ENCODE measurements at regions not wholly inside any gene's neighbourhood (a gene's known extent, or its start where the extent isn't known, plus 50 kb on each side); places are given as distances from the start of the nearest gene placed in this dataset.

GRCh38 chr15:70245932-70246622 is 148.4 kb upstream of the TLE3 start:
- TF ChIP-seq POLR2A (IDR thresholded peaks at IDR 0.05) (no peak), CTCF (IDR thresholded peaks at IDR 0.05) (no peak)
- no peak overlapping the region for H3K27ac ChIP-seq
- no peaks in the 10 kb centered on the region for H3K27me3 ChIP-seq
- H3K36me3 ChIP-seq: no peaks in the 10 kb centered on the region
- ATAC-seq: peak; percentile 51 to 83 (median 54)
- peak in 2 of 3 donors; percentile 50 to 76 for DNase-seq
- H3K4me1 ChIP-seq: peaks cover 0 to 13% (median 2%) of the 10 kb centered on the region in 4 donors
- intact Hi-C loops (cut with DNase I): no loop called here
- WGBS (ENCODE audit: insufficient coverage, low coverage, low lambda C conversion rate, missing lambda C conversion rate): 60% methylated on average over 2 of the region's 12 CpGs
- H3K9me3 ChIP-seq: no peaks in the 10 kb centered on the region
- H3K4me3 ChIP-seq: no peak overlapping the region

- H3K4me3 ChIP-seq: no peak overlapping the region
- H3K27ac ChIP-seq: no peak overlapping the region
- H3K9me3 ChIP-seq: no peaks in the 10 kb centered on the region
- intact Hi-C loops (cut with DNase I): no loop called here
- no peaks in the 10 kb centered on the region for H3K36me3 ChIP-seq
- ATAC-seq: peak; percentile 89 to 96 (median 90)
- H3K4me1 ChIP-seq: peaks cover 0 to 13% (median 2%) of the 10 kb centered on the region in 4 donors
- TF ChIP-seq POLR2A (IDR thresholded peaks at IDR 0.05) (no peak), CTCF (IDR thresholded peaks at IDR 0.05) (no peak)
- DNase-seq: peak; percentile 74 to 87 (median 80)
- 67% methylated on average over 7 of the region's 9 CpGs for WGBS (ENCODE audit: insufficient coverage, low coverage, low lambda C conversion rate, missing lambda C conversion rate)
- no peaks in the 10 kb centered on the region for H3K27me3 ChIP-seq
Measured at GRCh38 chr15:70244978-70245542, 147.3 kb upstream of the TLE3 start.

- WGBS (ENCODE audit: insufficient coverage, low coverage, low lambda C conversion rate, missing lambda C conversion rate): 73% methylated on average over 2 of the region's 7 CpGs
- peaks cover 0 to 13% (median 2%) of the 10 kb centered on the region in 4 donors for H3K4me1 ChIP-seq
- DNase-seq: peak in 1 of 3 donors; percentile 37
- H3K27ac ChIP-seq: no peak overlapping the region
- H3K36me3 ChIP-seq: no peaks in the 10 kb centered on the region
- no peak overlapping the region for H3K4me3 ChIP-seq
- intact Hi-C loops (cut with DNase I): no loop called here
- no peaks in the 10 kb centered on the region for H3K27me3 ChIP-seq
- no peaks in the 10 kb centered on the region for H3K9me3 ChIP-seq
- TF ChIP-seq POLR2A (IDR thresholded peaks at IDR 0.05) (no peak), CTCF (IDR thresholded peaks at IDR 0.05) (no peak)
- no peak for ATAC-seq
Measured at GRCh38 chr15:70243686-70244540, 146.2 kb upstream of the TLE3 start.

GRCh38 chr15:70242951-70243685 is 145.4 kb upstream of the TLE3 start:
- DNase-seq (peak in 1 of 3 donors; percentile 30), ATAC-seq (no peak)
- Histone ChIP-seq H3K27me3 (no peaks in the 10 kb centered on the region), H3K36me3 (no peaks in the 10 kb centered on the region), H3K4me1 (peaks cover 0 to 13% (median 2%) of the 10 kb centered on the region in 4 donors), H3K27ac (no peak overlapping the region), H3K4me3 (no peak overlapping the region), H3K9me3 (no peaks in the 10 kb centered on the region)
- intact Hi-C loops (cut with DNase I): no loop called here
- 92% methylated on average over 6 of the region's 10 CpGs for WGBS (ENCODE audit: insufficient coverage, low coverage, low lambda C conversion rate, missing lambda C conversion rate)
- no peak for TF ChIP-seq POLR2A (IDR thresholded peaks at IDR 0.05)
- TF ChIP-seq CTCF (IDR thresholded peaks at IDR 0.05): no peak
